Mesodermal cell (in vitro differentiated cells): ENCODE measurements at regions not wholly inside any gene's neighbourhood (a gene's known extent, or its start where the extent isn't known, plus 50 kb on each side); places are given as distances from the start of the nearest gene placed in this dataset.

ENCODE experiments used
- H3K27ac ChIP-seq: 2 replicates; pipeline ENCODE4 v1.7.0; 2013; ENCODE audit warnings: mild to moderate bottlenecking, low read depth, low read length, moderate library complexity; ENCODE audit not compliant: severe bottlenecking
- H3K36me3 ChIP-seq: 2 replicates; pipeline ENCODE4 v1.7.1; 2013; ENCODE audit warnings: mild to moderate bottlenecking, low read length, moderate library complexity; ENCODE audit not compliant: control insufficient read depth, insufficient read depth
- H3K4me1 ChIP-seq: one replicate; pipeline ENCODE4 v1.7.1; 2013; ENCODE audit warnings: mild to moderate bottlenecking, low read length; ENCODE audit not compliant: insufficient read depth, control insufficient read depth, poor library complexity, severe bottlenecking
- H3K4me3 ChIP-seq: 2 replicates; pipeline ENCODE4 v1.7.0; 2013; ENCODE audit warnings: low read length, control low read depth, mild to moderate bottlenecking; ENCODE audit not compliant: insufficient read depth, poor library complexity, severe bottlenecking; ENCODE audit errors: extremely low read depth
- H3K9me3 ChIP-seq: 2 replicates; pipeline ENCODE4 v1.7.1; 2013; ENCODE audit warnings: mild to moderate bottlenecking, low read length, moderate library complexity; ENCODE audit not compliant: control insufficient read depth
- WGBS, 2 experiments: methylation state at CpG; one replicate each; pipeline ENCODE4 v1.1.5; 2013; ENCODE audit warnings: missing lambda C conversion rate in 2 of 2; ENCODE audit not compliant: insufficient coverage in 2 of 2; 5-methylcytosine and 5-hydroxymethylcytosine counted together

DNA sequence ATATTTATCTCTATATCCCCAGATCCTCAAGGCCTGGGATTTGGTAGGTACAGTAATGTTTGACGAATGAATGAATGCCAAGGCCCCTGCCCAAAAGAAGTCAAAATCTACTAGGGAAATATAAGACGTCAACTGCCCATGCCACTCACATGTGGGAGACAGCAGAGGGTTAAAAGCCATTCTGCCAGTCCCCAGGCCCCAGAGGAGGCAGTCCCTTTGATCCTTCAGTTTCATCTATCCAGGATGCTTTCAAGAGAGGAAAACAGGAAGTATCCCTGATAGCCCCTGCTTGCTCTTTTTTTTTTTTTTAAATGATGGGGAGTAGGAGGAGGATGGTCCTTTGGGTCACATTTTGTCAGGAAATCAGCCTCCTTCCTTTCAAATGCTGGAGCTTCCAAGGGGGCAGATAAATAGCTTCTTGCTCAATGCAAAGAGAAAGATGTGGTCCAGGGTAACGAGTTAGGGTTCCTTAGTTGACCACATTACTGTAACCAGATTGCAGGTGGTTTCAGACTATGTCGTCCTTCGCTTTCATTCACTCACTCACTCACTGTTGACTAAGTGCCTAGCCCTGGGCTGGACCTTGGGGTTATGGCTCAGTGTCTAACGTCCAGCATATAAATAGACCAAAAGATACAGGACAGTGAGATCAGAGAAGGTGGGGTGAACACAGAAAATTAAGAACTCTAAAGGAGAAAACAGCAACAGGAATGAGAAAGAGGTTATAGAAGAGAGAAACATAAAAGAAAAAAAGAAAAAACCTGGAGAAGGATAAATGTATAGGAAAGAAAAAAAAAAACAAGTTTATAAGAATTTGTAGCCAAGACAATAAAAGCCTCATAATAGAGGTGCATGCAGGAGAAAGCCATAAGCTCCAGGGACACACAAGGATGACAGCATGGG lies 64.6 kb upstream of the PIM1 start:
- Histone ChIP-seq H3K9me3 (no peaks in the 10 kb centered on the region), H3K27ac (peak overlapping the region; percentile 59), H3K36me3 (no peaks in the 10 kb centered on the region), H3K4me1 (peaks cover 51% of the 10 kb centered on the region), H3K4me3 (no peak overlapping the region)
- 41 to 43% methylated on average over 2 to 4 of the region's 6 CpGs for WGBS, 2 experiments

DNA sequence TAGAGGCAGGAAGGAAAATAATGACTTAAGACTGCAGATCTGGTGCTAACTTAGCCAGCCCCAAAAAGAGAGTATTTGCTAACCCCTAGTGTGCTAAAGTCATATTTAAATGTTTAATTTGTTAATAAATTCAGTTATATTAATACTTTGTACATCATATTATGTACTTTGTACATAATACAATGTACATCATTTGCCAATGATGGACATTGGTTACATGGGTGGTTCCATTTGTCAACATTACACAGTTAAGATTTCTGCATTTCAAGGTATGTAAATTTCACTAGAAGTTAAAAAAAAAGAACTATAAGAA lies 63.9 kb upstream of the PIM1 start:
- Histone ChIP-seq H3K4me3 (no peak overlapping the region), H3K27ac (no peak overlapping the region), H3K36me3 (no peaks in the 10 kb centered on the region), H3K9me3 (no peaks in the 10 kb centered on the region), H3K4me1 (peaks cover 57% of the 10 kb centered on the region)

DNA sequence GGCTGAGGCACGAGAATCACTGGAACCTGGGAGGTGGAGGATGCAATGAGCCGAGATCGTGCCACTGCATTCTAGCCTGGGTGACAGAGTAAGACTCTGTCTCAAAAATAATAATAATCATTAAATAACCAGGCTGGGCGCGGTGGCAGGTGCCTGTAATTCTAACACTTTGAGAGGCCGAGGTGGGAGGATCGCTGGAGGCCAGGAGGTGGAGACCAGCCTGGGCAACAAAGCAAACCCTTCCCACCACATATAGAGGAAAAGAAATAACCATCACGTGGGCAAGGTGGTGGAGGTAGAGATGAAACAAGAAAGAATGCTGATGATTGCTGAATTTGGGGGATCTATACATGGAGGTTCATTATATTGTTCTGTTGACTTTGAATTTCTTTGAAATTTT lies 63.4 kb upstream of the PIM1 start:
- H3K4me3 ChIP-seq, result no peak overlapping the region
- 100% methylated on average over 1 of the region's 8 CpGs; no CpG with 5 or more reads in 1 of the 2 experiments for WGBS, 2 experiments
- H3K36me3 ChIP-seq, result no peaks in the 10 kb centered on the region
- H3K4me1 ChIP-seq, result peaks cover 52% of the 10 kb centered on the region
- no peaks in the 10 kb centered on the region for H3K9me3 ChIP-seq
- H3K27ac ChIP-seq, result no peak overlapping the region

DNA sequence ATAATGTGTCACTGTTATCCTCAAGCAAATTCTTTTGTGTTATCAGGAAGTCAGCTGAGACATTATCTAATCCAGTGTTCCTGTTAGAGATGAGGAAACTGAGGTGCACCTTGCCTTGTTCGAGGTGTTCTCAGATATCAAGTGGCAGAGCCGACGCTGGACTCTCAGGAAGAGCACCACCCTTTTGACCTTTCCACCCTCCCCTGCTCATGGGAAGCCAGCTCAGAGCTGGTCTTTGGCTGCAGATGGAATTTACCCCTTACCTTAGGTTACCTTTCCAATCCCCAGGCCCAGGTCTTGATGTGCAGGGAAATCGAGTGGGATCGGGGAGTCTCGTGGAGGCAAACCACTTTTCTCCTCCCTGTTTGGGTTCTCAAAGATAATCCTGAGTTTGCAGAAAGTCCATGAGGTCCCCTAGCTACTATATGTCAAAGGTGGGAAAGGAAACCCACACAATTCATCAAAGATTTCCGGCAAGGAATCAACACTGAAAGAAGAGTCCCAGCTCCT lies 62.9 kb upstream of the PIM1 start:
- Histone ChIP-seq H3K4me1 (peaks cover 47% of the 10 kb centered on the region), H3K27ac (no peak overlapping the region), H3K4me3 (no peak overlapping the region), H3K9me3 (no peaks in the 10 kb centered on the region), H3K36me3 (no peaks in the 10 kb centered on the region)
- 94 to 96% methylated on average over 4 to 6 of the region's 7 CpGs for WGBS, 2 experiments

DNA sequence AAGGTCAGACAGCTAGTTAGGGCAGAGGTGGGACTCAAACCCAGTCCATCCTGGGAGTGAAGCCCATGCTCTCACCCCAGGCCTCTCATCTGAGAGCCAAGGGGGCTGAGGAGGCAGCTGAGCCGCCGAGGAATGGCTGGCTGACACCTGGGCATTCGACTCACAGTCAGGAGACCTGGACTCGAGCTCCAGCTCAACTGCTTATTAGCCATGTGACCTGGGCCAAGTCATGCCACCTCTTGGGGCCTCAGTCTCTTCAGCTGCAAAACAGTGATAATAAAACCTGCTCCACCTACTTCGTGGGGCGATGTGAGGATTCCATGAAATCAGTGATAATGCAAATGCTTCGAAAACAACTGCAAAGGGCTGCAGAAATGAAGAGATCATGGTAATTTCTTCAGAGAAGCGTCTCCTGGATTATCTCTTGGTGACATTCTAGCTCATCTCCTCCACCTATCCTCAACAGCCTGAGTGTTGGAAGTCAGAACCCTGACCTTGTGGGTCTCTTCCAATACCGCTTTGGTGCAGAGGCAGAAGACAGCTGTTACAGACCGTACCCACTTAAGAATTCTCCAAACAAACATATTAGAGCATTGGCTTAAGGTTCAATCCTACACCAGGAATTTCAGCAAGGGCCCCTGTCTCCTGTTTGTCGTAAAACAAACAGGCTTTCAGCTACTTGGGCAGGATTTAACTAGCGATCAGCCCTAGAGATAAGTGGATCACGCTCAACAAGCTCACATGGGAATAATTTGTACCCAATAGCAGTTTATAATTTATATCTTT lies 60.0 kb upstream of the PIM1 start:
- Histone ChIP-seq H3K4me1 (peaks cover 25% of the 10 kb centered on the region), H3K27ac (peak overlapping the region; percentile 49), H3K9me3 (no peaks in the 10 kb centered on the region), H3K36me3 (no peaks in the 10 kb centered on the region), H3K4me3 (no peak overlapping the region)
- WGBS, 2 experiments, result 89 to 91% methylated on average over 11 of the region's 13 CpGs

DNA sequence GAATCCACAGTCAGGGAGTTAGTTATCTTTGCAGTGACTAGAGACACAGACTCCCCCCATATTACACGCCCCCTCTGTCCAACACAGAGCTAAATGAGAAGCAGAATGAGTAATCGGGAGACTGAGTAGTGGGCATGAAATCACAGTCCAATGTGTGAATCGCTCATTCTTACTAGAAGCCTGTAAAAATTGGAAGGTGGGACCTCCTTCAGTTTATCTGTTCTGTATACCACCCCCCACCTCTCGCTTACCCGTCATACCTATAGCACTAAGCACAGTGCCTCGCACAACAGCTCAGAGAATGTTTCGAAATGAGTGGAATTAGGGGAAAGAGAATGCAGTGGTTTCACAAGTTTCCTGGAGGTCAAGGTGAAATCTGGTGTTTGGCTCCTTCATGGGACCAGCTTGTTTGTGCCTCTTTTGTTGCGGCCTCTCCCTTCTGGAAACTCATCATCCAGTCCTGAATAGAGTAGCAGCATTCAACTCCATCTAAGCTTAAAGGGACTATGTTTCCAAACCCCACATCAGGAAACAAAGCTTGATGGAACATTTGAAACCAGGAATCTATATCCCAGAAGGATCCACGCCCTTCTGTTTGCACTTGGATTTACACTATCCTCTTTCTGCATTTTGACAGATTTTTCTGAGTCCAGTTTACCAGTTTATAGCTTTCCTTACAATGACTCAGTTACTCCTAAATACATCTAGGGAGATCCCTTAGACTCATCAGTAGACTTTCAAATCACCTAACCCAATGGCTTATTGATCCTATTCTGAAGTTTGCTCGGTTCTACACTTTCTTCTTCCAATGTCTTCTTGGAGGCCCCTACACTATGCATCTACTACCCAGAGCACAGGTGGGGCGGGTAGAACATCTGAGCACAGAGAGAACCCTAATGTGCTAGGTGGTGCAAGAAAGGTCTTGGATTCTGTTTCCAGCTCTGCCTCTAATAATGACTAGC lies 59.2 kb upstream of the PIM1 start:
- no peak overlapping the region for H3K4me3 ChIP-seq
- H3K4me1 ChIP-seq, result peaks cover 20% of the 10 kb centered on the region
- H3K9me3 ChIP-seq, result no peaks in the 10 kb centered on the region
- H3K27ac ChIP-seq, result peak overlapping the region; percentile 49
- H3K36me3 ChIP-seq, result no peaks in the 10 kb centered on the region
- 82 to 98% methylated on average over 4 to 6 of the region's 11 CpGs for WGBS, 2 experiments

DNA sequence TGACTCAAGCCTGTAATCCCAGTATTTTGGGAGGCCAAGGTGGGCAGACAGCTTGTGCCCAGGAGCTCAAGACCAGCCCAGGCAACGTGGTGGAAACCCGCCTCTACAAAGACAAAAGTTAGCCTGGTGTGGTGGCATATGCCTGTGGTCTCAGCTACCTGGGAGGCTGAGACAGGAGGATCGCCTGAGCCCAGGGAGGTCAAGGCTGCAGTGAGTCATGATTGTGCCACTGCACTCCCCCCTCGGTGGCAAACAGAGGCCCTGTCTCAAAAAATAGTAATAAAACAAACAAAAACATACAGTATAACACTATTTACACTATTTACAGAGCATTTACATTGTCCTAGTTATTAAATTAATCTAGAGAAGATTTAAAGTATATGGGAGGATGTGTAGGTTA lies 56.0 kb upstream of the PIM1 start:
- WGBS, 2 experiments, result 91 to 100% methylated on average over 3 of the region's 4 CpGs

DNA sequence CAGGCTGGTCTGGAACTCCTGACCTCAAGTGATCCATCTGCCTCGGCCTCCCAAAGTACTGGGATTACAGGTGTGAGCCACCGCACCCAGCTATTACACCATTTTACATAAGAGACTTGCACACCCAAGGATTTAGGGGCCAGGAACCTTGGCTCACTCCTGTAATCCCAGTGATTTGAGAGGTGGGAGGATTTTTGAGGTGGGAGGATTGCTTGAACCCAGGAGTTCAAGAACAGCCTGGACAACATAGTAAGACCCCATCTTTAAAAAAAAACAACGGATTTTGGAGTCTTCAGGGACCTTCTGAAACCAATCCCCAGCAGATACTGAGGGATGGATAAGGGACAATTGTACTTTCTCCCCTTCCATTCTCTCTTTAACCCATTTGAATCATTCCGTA lies 55.3 kb upstream of the PIM1 start:
- Histone ChIP-seq H3K9me3 (no peaks in the 10 kb centered on the region), H3K4me1 (peaks cover 16% of the 10 kb centered on the region), H3K27ac (no peak overlapping the region), H3K36me3 (no peaks in the 10 kb centered on the region), H3K4me3 (no peak overlapping the region)
- WGBS, 2 experiments, result 91 to 100% methylated on average over 1 to 3 of the region's 4 CpGs

More for the DNA sequence above, 56.0 kb upstream of the PIM1 start:
- Histone ChIP-seq H3K27ac (no peak overlapping the region), H3K4me1 (peaks cover 18% of the 10 kb centered on the region), H3K36me3 (no peaks in the 10 kb centered on the region), H3K4me3 (no peak overlapping the region), H3K9me3 (no peaks in the 10 kb centered on the region)

DNA sequence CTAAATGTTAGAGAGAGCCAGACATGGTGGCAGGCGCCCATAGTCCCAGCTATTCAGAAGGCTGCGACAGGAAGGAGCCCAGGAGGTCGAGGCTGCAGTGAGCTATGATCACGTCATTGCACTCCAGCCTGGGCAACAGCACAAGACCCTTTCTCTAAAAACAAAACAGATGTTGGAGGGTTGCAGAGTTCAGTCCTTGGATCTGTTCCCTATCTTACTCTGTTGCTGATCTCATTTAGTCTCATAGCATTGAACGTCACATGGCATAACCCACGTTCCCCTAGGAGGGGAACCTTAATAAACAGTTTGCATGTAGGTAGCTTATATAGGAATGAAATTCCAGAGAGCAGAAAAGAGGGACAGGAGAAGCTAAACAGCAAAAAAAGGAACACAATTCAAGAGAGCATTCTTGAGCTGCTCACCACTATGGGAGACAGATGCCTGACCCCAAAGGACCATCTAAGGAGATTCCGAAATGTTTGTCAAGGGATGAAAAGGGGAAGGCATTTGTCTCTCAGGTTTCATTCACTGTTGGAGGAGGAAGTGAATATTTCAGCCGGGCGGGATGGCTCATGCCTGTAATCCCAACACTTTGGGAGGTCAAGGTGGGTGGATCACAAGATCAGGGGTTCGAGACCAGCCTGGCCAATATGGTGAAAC lies 54.6 kb upstream of the PIM1 start:
- no peak overlapping the region for H3K27ac ChIP-seq
- peaks cover 9% of the 10 kb centered on the region for H3K4me1 ChIP-seq
- H3K4me3 ChIP-seq, result no peak overlapping the region
- no peaks in the 10 kb centered on the region for H3K36me3 ChIP-seq
- WGBS, 2 experiments, result 85 to 93% methylated on average over 3 to 8 of the region's 10 CpGs
- no peaks in the 10 kb centered on the region for H3K9me3 ChIP-seq

DNA sequence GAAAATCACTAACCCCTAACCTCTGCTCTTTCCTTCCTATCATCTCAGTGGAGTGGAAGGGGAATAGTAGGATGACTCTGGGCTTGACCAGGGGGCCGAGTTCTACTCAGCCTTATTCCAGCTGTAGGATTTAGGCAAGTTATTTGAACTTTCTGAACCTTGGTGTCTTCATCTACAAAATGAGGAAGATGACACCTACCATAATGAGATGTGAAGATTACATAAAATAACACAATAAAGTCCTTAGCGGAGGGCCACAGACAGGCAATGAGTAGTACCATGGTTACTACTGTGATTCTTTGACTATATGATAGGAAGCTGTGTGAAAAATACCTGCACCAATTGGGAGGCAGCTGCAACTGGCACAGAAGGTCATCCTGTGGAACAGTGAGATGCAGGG lies 53.6 kb upstream of the PIM1 start:
- Histone ChIP-seq H3K4me3 (no peak overlapping the region), H3K27ac (no peak overlapping the region), H3K36me3 (no peaks in the 10 kb centered on the region), H3K4me1 (peaks cover 4% of the 10 kb centered on the region), H3K9me3 (no peaks in the 10 kb centered on the region)
- 100% methylated on average over 1 of the region's 2 CpGs; no CpG with 5 or more reads in 1 of the 2 experiments for WGBS, 2 experiments
